GM19455 (cell line): ENCODE measurements at regions not wholly inside any gene's neighbourhood (a gene's known extent, or its start where the extent isn't known, plus 50 kb on each side); places are given as distances from the start of the nearest gene placed in this dataset.
"Not testable (repeated sequence)": the region's sequence is repeated elsewhere in the genome, so short reads cannot be mapped to it uniquely, and the experiment has no call there.

ENCODE experiments used
- ATAC-seq: cut with Tn5 transposase; IDR thresholded peaks from one replicate; pipeline ENCODE4 v1.9.1; 2021; ENCODE audit not compliant: unreplicated experiment

DNA sequence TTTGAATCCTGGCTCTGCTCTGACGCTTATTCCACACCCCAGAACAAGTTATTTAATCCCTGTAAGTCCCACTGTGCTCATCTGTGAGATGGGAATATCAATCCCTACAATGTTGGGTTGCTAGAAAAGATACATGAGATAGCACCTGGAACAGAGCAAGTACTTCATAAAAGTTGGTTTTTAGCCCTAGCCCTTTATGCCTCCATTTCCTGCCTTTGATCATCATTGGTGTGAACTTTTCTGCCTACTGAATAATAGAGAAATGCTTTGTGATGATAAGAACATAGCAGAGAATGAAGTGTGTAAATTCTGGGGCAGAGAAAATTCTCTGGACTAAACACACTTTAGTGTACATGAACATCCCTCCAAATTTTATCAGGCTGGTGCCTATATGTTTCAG lies 90.3 kb upstream of the RANBP6 start:
- ATAC-seq = no peak

DNA sequence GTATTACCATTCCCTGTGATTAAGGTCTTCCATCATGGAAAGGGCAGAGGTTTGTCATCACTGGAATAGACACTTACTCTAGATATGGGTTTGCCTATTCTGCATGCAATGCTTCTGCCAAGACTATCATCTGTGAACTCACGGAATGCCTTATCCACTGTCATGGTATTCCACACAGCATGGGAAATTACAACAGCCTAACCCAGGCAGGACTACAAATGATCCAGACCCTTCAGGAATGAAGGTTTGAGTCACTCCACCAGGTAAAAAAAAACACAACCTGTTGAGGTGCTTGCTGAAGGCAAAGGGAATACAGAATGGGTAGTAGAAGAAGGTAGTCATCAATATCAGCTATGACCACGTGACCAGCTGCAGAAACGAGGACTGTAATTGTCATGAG lies 89.0 kb upstream of the RANBP6 start:
- not testable (repeated sequence) for ATAC-seq

DNA sequence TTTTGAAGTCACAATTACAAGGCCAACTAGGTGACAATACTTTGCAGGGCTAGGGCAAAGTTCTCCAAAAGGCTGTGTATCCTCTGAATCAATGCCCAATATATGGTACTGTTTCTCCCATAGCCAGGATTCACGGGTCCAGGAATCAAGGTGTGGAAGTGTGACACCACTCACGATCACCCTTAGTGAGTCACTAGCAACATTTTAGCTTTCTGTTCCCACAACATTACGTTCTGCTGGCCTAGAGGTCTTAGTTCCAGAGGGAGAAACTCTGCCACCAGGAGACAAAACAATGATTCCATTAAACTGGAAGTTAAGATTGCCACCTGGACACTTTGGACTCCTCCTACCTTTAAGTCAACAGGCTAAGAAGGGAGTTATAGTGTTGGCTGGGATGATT lies 88.5 kb upstream of the RANBP6 start:
- not testable (repeated sequence) for ATAC-seq

DNA sequence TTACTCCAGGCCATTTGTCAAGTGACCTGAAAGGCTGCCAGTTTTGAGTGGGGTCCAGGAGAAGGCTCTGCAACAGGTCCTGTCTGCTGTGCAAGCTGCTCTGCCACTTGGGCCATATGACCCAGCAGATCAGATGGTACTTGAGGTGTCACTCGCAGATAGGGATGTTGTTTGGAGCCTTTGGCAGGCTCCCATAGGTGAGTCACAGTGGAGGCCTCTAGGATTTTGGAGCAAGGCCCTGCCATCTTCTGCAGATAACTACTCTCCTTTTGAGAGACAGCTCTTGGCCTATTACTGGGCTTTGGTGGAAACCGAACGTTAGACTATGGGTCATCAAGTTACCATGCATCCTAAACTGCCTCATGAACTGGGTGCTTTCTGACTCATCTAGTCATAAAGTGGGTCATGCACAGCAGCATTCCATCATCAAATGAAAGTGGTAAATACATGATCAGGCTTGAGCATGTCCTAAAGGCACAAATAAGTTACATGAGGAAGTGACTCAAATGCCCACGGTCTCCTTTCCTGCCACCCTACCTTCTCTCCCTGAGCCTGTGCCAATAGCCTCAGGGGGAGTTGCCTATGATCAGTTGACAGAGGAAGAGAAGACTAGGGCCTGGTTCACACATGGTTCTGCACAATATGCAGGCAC lies 87.0 kb upstream of the RANBP6 start:
- ATAC-seq = not testable (repeated sequence)

DNA sequence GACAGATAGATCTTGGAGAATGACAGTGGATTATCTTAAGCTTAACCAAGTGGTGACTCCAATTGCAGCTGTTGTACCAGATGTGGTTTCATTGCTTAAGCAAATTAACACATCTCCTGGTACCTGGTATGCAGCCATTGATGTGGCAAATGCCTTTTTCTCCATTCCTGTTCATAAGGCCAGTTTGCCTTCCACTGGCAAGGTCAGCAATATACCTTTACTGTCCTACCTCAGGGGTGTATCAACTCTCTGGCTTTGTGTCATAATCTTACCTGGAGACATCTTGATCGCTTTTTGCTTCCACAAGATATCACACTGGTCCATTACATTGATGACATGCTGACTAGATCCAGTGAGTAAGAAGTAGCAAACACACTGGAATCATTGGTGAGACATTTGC lies 86.3 kb upstream of the RANBP6 start:
- ATAC-seq = not testable (repeated sequence)

DNA sequence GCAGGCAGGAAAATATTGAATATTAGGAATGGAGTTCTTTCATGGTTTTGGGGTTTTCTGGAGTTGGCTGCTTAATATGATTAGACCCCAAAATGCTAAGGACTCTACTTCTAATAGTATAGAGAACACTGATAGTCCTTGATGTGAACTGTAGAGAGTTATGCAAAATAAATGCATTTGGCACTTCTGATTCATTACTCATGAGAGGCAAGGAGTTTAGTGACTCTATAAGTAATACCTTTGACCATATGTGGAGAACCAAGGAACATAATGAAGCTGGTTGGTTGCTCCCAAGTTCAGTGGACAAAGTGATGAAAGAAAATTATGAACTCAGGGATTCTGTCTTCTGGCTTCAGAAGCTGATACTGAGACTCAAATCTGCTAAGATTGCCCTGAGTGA lies 83.9 kb upstream of the RANBP6 start:
- ATAC-seq = not testable (repeated sequence)

DNA sequence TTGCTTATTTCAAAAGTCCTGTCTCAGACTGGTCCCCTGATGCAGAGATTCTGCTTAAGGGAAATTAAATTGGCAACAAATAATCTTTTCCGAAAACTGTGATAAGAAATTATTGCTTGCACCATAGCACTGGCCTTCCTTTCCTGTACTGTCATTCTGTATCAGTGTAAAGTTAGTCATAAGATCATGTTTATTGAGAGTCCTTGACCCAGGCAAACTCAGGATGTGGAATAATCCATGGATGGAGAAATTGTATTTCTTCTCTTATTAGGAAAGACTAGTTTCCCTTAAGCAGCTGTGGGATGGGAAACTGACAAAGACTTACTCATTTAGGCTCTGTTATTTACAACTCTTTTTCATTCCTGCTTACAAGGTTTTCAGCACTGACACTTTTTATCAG lies 83.0 kb upstream of the RANBP6 start:
- no peak for ATAC-seq

DNA sequence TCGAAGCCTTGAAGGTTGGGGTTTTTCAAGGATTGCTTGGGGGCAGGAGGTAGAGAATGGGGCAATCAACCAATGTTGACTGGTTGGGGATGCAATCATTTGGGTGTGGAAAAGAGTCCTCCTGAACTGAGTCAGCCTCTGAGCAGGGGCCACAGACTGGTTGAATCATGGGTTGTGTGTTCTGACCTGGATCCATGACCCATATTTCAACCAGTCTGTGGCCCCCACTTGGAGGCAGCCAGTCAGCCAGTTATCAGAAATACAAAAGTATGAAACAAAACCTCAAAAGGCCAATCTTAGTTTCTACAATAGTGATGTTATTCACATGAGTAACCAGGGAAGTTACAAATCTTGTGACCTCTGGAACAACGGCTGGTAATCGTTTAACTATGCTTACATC lies 81.4 kb upstream of the RANBP6 start:
- no peak for ATAC-seq

DNA sequence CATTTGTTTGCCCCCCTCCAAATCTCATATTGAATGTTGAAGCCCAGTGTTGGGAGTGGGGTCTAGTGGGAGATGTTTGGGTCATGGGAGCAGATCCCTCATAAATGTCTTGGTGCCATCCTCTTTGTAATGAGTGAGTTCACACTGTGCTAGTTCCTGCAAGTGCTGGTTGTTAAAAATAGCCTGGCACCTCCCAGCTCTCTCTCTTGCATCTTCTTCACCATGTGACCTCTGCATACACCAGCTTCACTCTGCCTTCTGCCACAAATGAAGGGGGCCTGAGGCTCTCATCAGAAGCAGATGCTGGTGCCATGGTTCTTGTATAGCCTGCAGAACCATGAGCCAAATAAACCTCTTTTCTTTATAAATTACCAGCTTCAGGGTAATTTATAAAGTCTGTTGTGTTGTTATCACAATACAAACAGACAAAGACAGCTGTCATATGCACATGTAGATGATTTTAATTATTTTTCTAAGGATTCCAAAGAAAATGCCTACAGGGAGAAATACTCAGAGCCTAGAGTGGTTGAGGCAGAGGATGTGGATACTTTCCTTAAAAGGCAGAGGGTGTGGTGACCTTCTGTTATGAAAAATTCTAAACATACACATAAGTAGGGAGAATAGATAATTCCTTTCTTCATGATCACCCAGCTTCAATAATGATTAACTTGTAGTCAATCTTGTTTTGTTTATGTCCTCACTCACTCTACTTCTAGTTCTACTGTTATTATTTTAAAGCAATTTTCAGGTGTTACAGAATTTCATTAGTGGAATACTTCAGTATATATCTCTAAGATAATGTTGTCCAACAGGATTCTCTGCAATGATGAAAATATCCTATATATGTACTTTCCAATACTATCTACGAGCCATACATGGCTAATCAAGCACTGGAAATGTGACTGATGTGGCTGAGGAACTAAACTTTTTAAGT lies 75.1 kb upstream of the RANBP6 start:
- ATAC-seq = no peak

DNA sequence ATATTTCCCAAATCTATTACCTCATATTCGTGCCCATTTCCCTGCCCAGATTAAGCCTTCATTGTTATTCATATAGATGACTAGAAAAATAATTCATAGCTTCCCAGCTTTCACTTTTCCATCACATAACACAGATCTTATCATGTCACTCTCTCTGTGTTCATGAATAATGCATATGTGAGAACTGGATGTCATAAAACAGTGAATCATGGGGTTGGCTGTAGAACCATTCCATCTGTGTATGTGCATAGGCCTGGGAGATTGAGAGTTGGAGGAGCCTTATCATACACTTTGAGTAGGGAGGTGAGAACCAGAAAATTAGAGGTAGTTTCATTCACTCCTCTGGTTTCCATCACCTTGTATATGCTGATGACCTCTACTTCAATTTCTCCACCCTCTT lies 73.9 kb upstream of the RANBP6 start:
- ATAC-seq = no peak

DNA sequence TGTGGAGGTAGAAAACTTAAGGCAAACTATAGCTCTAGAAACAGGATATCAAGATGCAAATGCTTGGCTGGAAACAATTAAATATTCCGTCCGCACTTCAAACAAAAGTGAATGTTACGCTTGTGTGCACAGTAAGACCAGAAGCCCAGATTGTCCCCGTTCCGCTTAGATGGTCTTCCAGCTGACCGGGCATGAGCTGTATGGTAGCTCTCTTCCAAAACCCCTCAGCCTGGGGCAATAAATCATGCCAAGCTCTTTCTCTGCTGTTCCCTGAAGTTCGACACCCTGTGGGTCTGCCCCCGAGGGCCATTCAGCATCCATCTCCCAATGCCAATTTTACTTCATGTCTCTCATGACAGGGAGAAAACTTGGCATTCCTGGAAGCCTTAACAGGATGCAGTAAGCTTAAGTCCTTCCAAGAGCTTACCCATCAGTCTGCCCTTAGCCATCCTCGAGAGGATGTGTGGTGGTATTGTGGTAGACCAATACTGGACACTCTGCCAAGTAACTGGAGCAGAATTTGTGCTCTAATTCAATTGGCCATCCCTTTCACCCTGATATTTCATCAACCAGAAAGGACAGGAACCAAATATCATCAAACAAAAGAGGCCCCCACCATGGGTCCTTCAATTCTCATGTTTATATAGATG lies 70.7 kb upstream of the RANBP6 start:
- no peak for ATAC-seq

DNA sequence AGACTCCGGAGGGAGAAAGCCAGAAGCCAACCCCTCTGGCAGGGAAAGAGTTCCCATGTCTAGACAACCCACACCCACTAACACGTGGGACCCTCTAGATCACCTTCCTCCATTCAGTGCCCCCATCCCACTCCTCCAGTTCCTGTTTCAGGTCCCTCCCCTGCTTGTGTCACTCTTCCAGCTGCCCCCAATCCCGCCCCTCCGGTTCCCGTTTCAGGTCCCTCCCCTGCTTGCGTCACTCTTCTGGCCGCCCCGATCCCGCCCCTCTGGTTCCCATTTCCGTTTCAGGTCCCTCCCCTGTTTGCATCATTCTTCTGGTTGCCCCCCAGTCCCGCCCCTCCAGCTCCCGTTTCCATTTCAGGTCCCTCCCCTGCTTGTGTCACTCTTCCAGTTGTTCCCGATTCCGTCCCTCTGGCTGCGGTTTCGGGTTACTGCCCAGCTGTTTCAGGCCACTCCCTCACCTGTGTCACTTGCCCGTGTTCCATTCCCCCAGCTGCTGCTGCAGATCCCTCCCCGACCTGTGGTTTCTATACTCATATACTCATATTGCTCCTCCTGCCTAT lies 64.8 kb upstream of the RANBP6 start:
- ATAC-seq = no peak

DNA sequence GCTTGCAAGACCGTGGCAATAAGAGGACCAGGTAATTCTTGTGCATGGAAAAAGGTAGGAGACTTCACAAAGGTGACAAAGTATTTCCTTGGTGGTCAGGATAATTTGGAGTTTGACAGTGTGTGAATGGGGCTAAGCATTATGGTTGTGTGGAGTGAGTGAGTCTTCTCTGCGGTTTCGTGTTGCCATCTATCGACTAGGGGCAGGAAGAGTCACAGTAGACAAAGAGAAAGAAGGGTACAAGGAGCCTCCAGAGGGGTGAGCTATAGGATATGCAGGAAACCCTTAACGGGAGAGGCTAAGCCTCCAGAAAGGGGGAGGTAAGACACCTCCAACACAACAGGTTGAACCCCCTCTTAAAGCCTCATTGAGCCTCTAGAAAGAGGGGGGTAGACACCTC lies 64.0 kb upstream of the RANBP6 start:
- no peak for ATAC-seq

DNA sequence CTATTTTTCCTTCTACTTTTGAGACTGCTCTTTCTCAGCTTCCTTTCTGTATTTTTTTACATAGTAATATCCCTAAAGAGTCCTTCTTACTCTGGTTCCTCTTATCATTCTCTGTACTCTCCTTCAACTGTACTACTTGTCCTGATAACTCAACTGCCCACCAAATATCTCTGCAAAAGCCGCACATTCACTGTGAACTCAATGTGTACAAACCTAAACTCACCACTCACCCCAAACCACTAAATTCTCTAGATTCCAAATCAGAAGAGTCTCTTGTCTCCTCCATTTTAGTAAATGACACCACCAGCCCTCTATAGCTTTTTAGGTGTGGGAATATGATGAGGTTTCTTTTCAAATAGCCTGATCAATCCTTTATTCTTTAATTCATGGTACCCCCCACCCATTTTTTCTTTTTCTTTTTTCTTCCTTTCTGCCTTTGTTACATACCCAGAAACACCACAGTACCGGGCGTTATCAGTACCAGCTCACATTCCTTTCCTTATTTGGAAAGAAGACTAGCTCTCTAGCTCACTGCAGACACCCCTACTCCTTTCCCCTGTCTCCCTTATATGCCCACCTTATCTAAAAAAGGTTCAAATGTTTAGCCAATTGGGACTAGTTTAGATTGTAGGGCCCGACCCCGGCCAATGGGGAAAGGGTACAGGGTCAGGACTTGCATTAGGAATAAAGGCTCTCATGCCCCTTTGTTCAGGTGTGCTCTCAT lies 63.1 kb upstream of the RANBP6 start:
- ATAC-seq = no peak

DNA sequence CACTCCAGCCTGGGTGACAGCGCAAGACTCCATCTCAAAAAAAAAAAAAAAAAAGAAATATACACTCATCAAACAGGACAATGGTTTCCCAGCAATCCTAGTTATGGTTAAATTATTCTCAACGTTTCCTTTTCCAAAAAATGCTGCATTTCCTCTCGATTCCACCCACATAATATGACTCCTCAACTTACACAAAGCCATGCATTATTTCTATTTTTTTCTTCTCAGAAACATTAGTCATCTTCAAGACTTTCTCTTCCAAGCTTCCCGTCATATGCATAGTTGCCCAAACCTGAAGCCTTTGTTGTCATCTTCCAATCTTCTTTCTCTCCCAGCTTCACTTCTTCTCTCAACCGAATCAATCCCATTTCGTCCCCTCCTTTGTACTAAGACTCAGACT lies 61.4 kb upstream of the RANBP6 start:
- ATAC-seq = no peak

DNA sequence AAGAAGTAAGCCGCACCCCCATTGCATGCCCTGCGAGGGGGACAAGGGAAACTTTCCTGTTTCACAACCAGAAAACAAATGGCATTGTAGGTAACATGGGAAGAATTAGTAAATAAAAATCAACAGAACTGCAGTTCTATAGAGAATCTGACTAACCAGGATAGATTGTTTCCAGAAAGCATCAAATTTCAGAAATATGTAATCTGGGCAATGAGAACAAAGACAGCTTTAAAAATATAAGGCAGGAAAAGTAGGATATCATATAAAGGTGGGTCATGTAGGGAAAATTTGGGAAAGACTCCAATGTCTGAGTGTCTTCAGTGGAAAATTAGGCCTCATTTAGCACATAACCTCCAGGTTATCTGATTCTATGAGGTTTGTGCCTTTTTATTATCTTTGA lies 58.3 kb upstream of the RANBP6 start:
- no peak for ATAC-seq

DNA sequence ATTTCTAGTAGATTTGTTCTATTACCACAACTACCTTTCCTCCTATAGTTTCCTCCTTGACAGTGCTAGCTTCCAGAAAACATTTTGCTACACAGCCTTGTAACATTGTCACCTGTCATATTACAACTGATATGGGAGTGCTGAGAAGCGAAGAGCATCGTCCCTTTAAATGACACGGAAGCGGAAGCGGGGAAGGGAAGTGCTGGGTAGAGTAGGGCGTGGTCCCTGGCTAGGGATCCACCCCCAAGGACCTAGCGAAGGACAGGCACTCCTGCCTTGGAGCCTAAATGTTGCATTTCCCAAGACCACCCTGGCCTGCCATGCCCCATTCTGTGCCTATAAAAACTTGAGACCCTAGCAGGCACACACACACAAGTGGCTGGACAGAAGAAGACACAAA lies 57.4 kb upstream of the RANBP6 start:
- ATAC-seq = no peak

DNA sequence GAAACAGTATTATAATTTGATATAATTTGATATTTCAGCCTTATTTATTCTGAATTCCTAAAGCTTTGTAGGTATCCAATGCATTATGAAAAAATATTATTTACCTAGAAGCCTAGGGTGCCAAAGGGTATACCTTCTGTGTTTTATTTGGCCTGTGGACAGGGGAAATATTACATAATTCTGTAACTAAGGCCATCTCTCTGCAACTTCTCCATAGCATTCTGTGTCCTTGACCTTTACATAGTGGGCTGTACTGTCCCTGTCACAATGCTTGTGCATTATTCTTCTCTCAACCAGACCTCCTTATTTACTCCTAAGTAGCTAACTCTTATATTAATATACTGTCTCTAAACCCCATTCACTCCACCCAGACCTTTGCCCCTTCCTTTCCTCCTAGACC lies 57.0 kb upstream of the RANBP6 start:
- no peak for ATAC-seq

DNA sequence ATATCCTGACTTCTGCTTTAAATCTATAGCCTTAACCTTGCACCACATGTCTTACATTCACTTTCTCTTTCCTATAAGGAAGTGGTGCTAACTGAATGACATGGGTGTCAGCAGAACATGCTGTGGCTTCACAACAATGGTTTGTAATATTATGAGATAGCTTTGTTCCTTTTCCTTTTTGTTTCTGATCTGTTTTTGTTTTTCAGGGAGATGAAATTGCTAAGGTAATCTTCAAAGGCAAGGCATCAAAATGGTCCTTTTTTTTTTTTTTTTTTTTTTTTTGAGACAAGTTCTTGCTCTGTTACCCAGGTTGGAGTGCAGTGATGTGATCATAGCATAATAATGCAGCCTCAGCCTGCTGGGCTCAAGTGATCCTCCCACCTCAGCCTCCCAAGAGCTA lies 53.6 kb upstream of the RANBP6 start:
- peak; percentile 90 for ATAC-seq

DNA sequence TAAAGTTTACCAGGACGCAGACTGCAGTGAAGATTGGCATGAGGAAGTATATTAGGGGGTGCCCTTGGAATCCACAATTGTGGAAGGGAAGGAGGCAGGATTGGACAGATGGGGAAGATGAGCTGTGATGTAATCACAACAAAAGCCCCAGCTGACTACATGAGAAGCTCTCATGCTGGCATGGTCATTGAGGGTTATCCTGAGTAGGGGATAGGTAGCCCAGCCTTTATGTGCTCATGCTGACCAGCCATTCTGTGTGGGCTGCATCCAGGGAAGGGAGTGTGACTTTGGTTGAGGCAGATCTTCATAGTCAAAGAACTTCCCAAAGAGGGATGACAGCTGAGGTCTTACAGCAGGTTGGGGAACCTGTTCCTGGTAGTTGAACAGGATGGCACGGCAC lies 52.0 kb upstream of the RANBP6 start:
- no peak for ATAC-seq
